ENCODE measurements at regions not wholly inside any gene's neighbourhood (a gene's known extent, or its start where the extent isn't known, plus 50 kb on each side); places are given as distances from the start of the nearest gene placed in this dataset.
A peak's percentile ranks its signal among the peaks of the same experiment; 100 is the strongest.

DNA sequence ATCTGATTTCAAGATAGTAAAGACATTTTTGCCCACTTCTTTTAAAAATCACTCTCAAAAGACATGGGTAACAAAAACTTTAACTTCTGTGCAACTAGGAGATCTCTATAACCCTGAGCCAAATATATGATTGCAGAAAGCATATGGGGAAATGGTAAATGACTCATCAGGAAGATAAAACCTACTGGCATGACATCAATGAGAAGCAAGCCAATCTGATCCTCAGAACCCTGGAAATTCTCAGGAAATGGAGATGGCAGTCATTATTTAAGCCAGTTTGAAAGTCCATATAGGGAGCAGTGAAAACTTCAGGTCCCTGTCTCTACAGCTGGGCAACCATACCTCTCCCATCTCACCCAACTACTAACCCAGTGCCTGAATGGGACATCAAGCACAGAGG, 249.7 kb upstream of the NREP start:
- Histone ChIP-seq H3K9ac (ENCODE audit: low read depth, low read length) (no peak overlapping the region), H3K56ac (ENCODE audit: extremely low read depth, insufficient read depth, low read length) (no peak overlapping the region; the same call in 1 of the 2 replicates), H3K18ac (ENCODE audit: low read depth, low read length) (peak overlapping the region; percentile 55), H3K4me3 (ENCODE audit: insufficient read depth, low read depth, low read length) (no peak overlapping the region), H2BK120ac (ENCODE audit: low read depth, low read length) (peak overlapping the region; percentile 97), H2AK5ac (ENCODE audit: low read depth, low read length) (peak overlapping the region; percentile 85; the same call in 1 of the 2 replicates), H3K4me1 (ENCODE audit: control insufficient read depth, insufficient read depth, low read length) (peaks cover 9% of the 10 kb centered on the region; the same call in 1 of the 2 replicates), H2AFZ (replicated peaks; ENCODE audit: low read length, poor library complexity) (peak overlapping the region; percentile 82), H4K20me1 (ENCODE audit: insufficient read depth, low read length) (no peaks in the 10 kb centered on the region), H3K79me1 (ENCODE audit: low read depth in 1 of 2, low read length in 2 of 2) (no peaks in the 10 kb centered on the region), H3K4ac (ENCODE audit: low read depth, low read length) (peak overlapping the region; percentile 93), H2BK5ac (ENCODE audit: low read depth, low read length, poor library complexity, severe bottlenecking) (peak overlapping the region; percentile 97), H4K5ac (ENCODE audit: low read depth, low read length) (peak overlapping the region; percentile 13; the same call in 1 of the 2 replicates), H3K23ac (ENCODE audit: low read depth, low read length) (peak overlapping the region; percentile 75; the same call in 1 of the 2 replicates), H2AK9ac (replicated peaks; ENCODE audit: low read depth, low read length, poor library complexity) (no peak overlapping the region), H3K27me3 (ENCODE audit: control insufficient read depth, insufficient read depth, low read length) (no peaks in the 10 kb centered on the region), H3K36me3 (ENCODE audit: control insufficient read depth, insufficient read depth, low read length) (no peaks in the 10 kb centered on the region), H4K91ac (ENCODE audit: insufficient read depth, low read depth, low read length) (peak overlapping the region; percentile 76), H3K14ac (replicated peaks; ENCODE audit: low read depth, low read length) (peak overlapping the region; percentile 93), H3K4me2 (ENCODE audit: low read depth, low read length) (no peak overlapping the region), H3K27ac (ENCODE audit: insufficient read depth, low read length) (peak overlapping the region; percentile 52; the same call in 1 of the 2 replicates), H2BK20ac (ENCODE audit: low read depth, low read length) (peak overlapping the region; percentile 97), H2BK15ac (ENCODE audit: low read depth, low read length) (peak overlapping the region; percentile 94; the same call in 2 of the 3 replicates), H3K9me1 (ENCODE audit: insufficient read depth, low read length) (peaks cover 9% of the 10 kb centered on the region; the same call in 1 of the 2 replicates), H3K9me3 (ENCODE audit: control insufficient read depth, insufficient read depth, low read length) (no peaks in the 10 kb centered on the region), H4K8ac (ENCODE audit: low read depth in 2 of 2, low read length in 2 of 2) (peak overlapping the region; percentile 80 to 91)
- in situ Hi-C loops (cut with MboI; ENCODE audit: low sequenced_read_pairs) (loop anchor here (10.0 kb wide), 1 partner anchor 138 kb away; no protein-coding TSS in a partner anchor), dilution Hi-C loops (cut with HindIII; ENCODE audit: low sequenced_read_pairs, unreplicated experiment) (no loop called here), intact Hi-C loops (cut with micrococcal nuclease) (no loop called here)
- ChIA-PET CTCF (no interaction called here), POLR2A (ENCODE audit: unreplicated experiment) (no interaction called here)
- DNase-seq (peak; percentile 87), ATAC-seq (ENCODE audit: low read depth) (0 out of 2 replicates have a peak, but pooled peaks have one; percentile 31)
- no peak for TF ChIP-seq MAFK (IDR thresholded peaks at IDR 0.05; ENCODE audit: low read depth, low read length)
- TF ChIP-seq FOS (IDR thresholded peaks at IDR 0.05; ENCODE audit: low read depth, low read length) = peak; percentile 75; the same call in 1 of the 2 replicates
- TF ChIP-seq SMC3 (IDR thresholded peaks at IDR 0.05; ENCODE audit: low read depth, low read length) = no peak
- TF ChIP-seq, protein P1, sequence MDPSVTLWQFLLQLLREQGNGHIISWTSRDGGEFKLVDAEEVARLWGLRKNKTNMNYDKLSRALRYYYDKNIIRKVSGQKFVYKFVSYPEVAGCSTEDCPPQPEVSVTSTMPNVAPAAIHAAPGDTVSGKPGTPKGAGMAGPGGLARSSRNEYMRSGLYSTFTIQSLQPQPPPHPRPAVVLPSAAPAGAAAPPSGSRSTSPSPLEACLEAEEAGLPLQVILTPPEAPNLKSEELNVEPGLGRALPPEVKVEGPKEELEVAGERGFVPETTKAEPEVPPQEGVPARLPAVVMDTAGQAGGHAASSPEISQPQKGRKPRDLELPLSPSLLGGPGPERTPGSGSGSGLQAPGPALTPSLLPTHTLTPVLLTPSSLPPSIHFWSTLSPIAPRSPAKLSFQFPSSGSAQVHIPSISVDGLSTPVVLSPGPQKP (IDR thresholded peaks at IDR 0.05; ENCODE audit: borderline replicate concordance, low read depth, low read length) = no peak
- TF ChIP-seq, protein P2, sequence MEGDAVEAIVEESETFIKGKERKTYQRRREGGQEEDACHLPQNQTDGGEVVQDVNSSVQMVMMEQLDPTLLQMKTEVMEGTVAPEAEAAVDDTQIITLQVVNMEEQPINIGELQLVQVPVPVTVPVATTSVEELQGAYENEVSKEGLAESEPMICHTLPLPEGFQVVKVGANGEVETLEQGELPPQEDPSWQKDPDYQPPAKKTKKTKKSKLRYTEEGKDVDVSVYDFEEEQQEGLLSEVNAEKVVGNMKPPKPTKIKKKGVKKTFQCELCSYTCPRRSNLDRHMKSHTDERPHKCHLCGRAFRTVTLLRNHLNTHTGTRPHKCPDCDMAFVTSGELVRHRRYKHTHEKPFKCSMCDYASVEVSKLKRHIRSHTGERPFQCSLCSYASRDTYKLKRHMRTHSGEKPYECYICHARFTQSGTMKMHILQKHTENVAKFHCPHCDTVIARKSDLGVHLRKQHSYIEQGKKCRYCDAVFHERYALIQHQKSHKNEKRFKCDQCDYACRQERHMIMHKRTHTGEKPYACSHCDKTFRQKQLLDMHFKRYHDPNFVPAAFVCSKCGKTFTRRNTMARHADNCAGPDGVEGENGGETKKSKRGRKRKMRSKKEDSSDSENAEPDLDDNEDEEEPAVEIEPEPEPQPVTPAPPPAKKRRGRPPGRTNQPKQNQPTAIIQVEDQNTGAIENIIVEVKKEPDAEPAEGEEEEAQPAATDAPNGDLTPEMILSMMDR (conservative IDR thresholded peaks at IDR 0.05; ENCODE audit: low read depth, low read length) = no peak
- peak; percentile 78 for TF ChIP-seq CEBPB (IDR thresholded peaks at IDR 0.05; ENCODE audit: low read depth, low read length)
- no peak for TF ChIP-seq RCOR1 (IDR thresholded peaks at IDR 0.05; ENCODE audit: insufficient replicate concordance, low read length)
- no peak for TF ChIP-seq RFX5 (IDR thresholded peaks at IDR 0.05; ENCODE audit: low read depth, low read length)
- no peak for TF ChIP-seq POLR2A (IDR thresholded peaks at IDR 0.05; ENCODE audit: low read depth, low read length)
- TF ChIP-seq MAZ (IDR thresholded peaks at IDR 0.05; ENCODE audit: borderline replicate concordance, low read depth, low read length) = no peak
- no TSS peak for BruUV-seq (replicated peaks)
